IPS-20b (cell line): ENCODE measurements at regions not wholly inside any gene's neighbourhood (a gene's known extent, or its start where the extent isn't known, plus 50 kb on each side); places are given as distances from the start of the nearest gene placed in this dataset.
"Not testable (repeated sequence)": the region's sequence is repeated elsewhere in the genome, so short reads cannot be mapped to it uniquely, and the experiment has no call there.

Experiments
- H3K27ac ChIP-seq: one replicate; pipeline ENCODE4 v1.5.1; 2013; ENCODE audit warnings: low read length
- H3K27me3 ChIP-seq: 2 replicates; pipeline ENCODE4 v1.6.1; 2013; ENCODE audit warnings: mild to moderate bottlenecking, low read length, inconsistent platforms; ENCODE audit not compliant: insufficient read depth
- H3K36me3 ChIP-seq: 2 replicates; pipeline ENCODE4 v1.6.1; 2013; ENCODE audit warnings: low read depth, mild to moderate bottlenecking, inconsistent platforms, low read length, moderate library complexity; ENCODE audit not compliant: insufficient read depth
- H3K4me1 ChIP-seq: 2 replicates; pipeline ENCODE4 v1.6.1; 2013; ENCODE audit warnings: mild to moderate bottlenecking, control low read depth, inconsistent platforms, low read length, moderate library complexity; ENCODE audit not compliant: insufficient read depth
- H3K4me3 ChIP-seq: 2 replicates; pipeline ENCODE4 v1.5.1; 2013; ENCODE audit warnings: mild to moderate bottlenecking, low read length, inconsistent platforms
- H3K9ac ChIP-seq: 2 replicates; pipeline ENCODE4 v1.6.1; 2013; ENCODE audit warnings: low read depth, mild to moderate bottlenecking, inconsistent platforms, low read length, moderate library complexity
- H3K9me3 ChIP-seq: 2 replicates; pipeline ENCODE4 v1.6.1; 2013; ENCODE audit warnings: mild to moderate bottlenecking, low read depth, low read length, inconsistent platforms; ENCODE audit not compliant: insufficient read depth

GRCh38 chr15:31193291-31193690 lies 91.8 kb upstream of the TRPM1 start:
- Histone ChIP-seq H3K9me3 (no peaks in the 10 kb centered on the region; the same call in 1 of the 2 replicates), H3K27ac (no peak overlapping the region), H3K36me3 (no peaks in the 10 kb centered on the region), H3K4me1 (no peaks in the 10 kb centered on the region), H3K9ac (no peak overlapping the region), H3K27me3 (no peaks in the 10 kb centered on the region), H3K4me3 (no peak overlapping the region)

GRCh38 chr15:31195871-31196270 lies 94.3 kb upstream of the TRPM1 start:
- Histone ChIP-seq H3K4me1 (no peaks in the 10 kb centered on the region), H3K9ac (no peak overlapping the region), H3K36me3 (no peaks in the 10 kb centered on the region), H3K4me3 (no peak overlapping the region), H3K27ac (no peak overlapping the region), H3K27me3 (no peaks in the 10 kb centered on the region), H3K9me3 (no peaks in the 10 kb centered on the region)

- Histone ChIP-seq H3K4me3 (no peak overlapping the region), H3K36me3 (no peaks in the 10 kb centered on the region), H3K9me3 (no peaks in the 10 kb centered on the region), H3K9ac (no peak overlapping the region), H3K27ac (no peak overlapping the region), H3K4me1 (no peaks in the 10 kb centered on the region), H3K27me3 (no peaks in the 10 kb centered on the region; the same call in 1 of the 2 replicates)
Measured at GRCh38 chr15:31197497-31198414, 96.2 kb upstream of the TRPM1 start.

- H3K9ac ChIP-seq: no peak overlapping the region
- no peaks in the 10 kb centered on the region for H3K9me3 ChIP-seq
- H3K36me3 ChIP-seq: no peaks in the 10 kb centered on the region
- no peak overlapping the region for H3K4me3 ChIP-seq
- no peak overlapping the region for H3K27ac ChIP-seq
- no peaks in the 10 kb centered on the region; the same call in 1 of the 2 replicates for H3K27me3 ChIP-seq
- no peaks in the 10 kb centered on the region for H3K4me1 ChIP-seq
Measured at GRCh38 chr15:31200735-31201151, 99.2 kb upstream of the TRPM1 start.

DNA sequence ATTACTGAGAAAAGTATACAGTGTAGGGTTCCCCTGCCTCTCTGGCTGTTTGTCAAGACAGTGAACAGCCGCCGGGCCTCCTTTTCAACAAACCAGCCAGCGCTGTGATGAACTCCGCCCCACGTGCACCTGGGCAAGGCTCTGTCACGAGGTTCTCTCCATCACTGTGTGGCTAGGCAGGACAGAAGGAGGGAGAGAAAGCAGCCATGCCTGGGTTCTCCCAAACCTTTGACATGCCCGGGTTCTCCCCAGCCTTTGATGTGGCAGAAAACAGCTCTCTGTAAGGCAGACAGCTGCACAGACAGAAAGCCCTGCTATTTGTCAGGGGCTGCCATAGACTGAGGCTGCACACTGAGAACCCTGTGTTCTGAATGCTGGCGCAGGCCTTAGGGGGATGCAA lies 101.4 kb upstream of the TRPM1 start:
- no peaks in the 10 kb centered on the region for H3K9me3 ChIP-seq
- H3K27ac ChIP-seq: no peak overlapping the region
- H3K9ac ChIP-seq: no peak overlapping the region
- H3K4me1 ChIP-seq: no peaks in the 10 kb centered on the region
- H3K36me3 ChIP-seq: no peaks in the 10 kb centered on the region
- no peak overlapping the region for H3K4me3 ChIP-seq
- H3K27me3 ChIP-seq: no peaks in the 10 kb centered on the region; the same call in 1 of the 2 replicates

- Histone ChIP-seq H3K4me1 (no peaks in the 10 kb centered on the region), H3K9me3 (no peaks in the 10 kb centered on the region), H3K9ac (no peak overlapping the region), H3K4me3 (no peak overlapping the region), H3K27me3 (no peaks in the 10 kb centered on the region; the same call in 1 of the 2 replicates), H3K36me3 (no peaks in the 10 kb centered on the region), H3K27ac (no peak overlapping the region)
Measured at GRCh38 chr15:31203999-31204398, 102.5 kb upstream of the TRPM1 start.

GRCh38 chr15:31206386-31207181 lies 105.1 kb upstream of the TRPM1 start:
- H3K4me3 ChIP-seq: no peak overlapping the region
- no peaks in the 10 kb centered on the region for H3K4me1 ChIP-seq
- H3K9me3 ChIP-seq: no peaks in the 10 kb centered on the region
- H3K36me3 ChIP-seq: no peaks in the 10 kb centered on the region
- no peaks in the 10 kb centered on the region; the same call in 1 of the 2 replicates for H3K27me3 ChIP-seq
- H3K9ac ChIP-seq: no peak overlapping the region
- no peak overlapping the region for H3K27ac ChIP-seq

- H3K36me3 ChIP-seq: no peaks in the 10 kb centered on the region
- no peaks in the 10 kb centered on the region; the same call in 1 of the 2 replicates for H3K27me3 ChIP-seq
- no peak overlapping the region for H3K27ac ChIP-seq
- no peak overlapping the region for H3K9ac ChIP-seq
- H3K9me3 ChIP-seq: no peaks in the 10 kb centered on the region
- H3K4me1 ChIP-seq: no peaks in the 10 kb centered on the region
- H3K4me3 ChIP-seq: no peak overlapping the region
Measured at GRCh38 chr15:31207246-31207645, 105.7 kb upstream of the TRPM1 start.

GRCh38 chr15:31207861-31208260 lies 106.3 kb upstream of the TRPM1 start:
- not testable (repeated sequence) for H3K27ac ChIP-seq, H3K4me3 ChIP-seq, H3K4me1 ChIP-seq, H3K36me3 ChIP-seq, H3K27me3 ChIP-seq, H3K9ac ChIP-seq, H3K9me3 ChIP-seq

GRCh38 chr15:31208817-31209216 lies 107.3 kb upstream of the TRPM1 start:
- Histone ChIP-seq H3K9ac (no peak overlapping the region), H3K36me3 (no peaks in the 10 kb centered on the region), H3K9me3 (no peaks in the 10 kb centered on the region), H3K4me3 (no peak overlapping the region), H3K4me1 (no peaks in the 10 kb centered on the region), H3K27me3 (no peaks in the 10 kb centered on the region), H3K27ac (no peak overlapping the region)

DNA sequence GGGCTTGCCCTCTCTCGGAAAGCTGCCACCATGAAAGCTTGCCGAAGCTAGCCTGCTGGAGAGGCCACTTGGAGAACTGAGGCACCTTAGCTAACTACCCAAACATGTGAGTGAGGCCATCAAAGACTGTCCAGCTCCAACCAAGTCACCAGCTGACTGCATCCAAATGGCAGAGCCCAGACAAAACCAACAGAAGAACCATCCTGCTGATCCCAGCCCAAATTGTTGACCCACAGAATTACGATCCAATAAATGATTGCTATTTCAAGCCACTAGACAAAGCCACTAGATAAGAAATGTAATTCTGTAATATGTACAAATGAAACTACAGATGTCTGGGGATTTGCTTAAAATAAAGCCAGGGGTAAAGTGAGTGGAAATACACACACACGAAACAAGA lies 109.8 kb upstream of the TRPM1 start:
- Histone ChIP-seq H3K4me3 (no peak overlapping the region), H3K4me1 (no peaks in the 10 kb centered on the region), H3K27me3 (no peaks in the 10 kb centered on the region), H3K27ac (no peak overlapping the region), H3K9me3 (no peaks in the 10 kb centered on the region), H3K9ac (no peak overlapping the region), H3K36me3 (no peaks in the 10 kb centered on the region)
